ENCODE measurements at regions not wholly inside any gene's neighbourhood (a gene's known extent, or its start where the extent isn't known, plus 50 kb on each side); places are given as distances from the start of the nearest gene placed in this dataset.

- ATAC-seq, result no peak
- Mint-ChIP-seq H3K9me3 (no peaks in the 10 kb centered on the region), H3K27ac (no peak overlapping the region), H3K36me3 (no peaks in the 10 kb centered on the region), H3K27me3 (no peaks in the 10 kb centered on the region), H3K4me1 (no peaks in the 10 kb centered on the region), H3K4me3 (no peak overlapping the region)
Observed at GRCh38 chr13:76043874-76044273, 407.7 kb downstream of the LMO7 start.

GRCh38 chr13:76038920-76039716 is 403.0 kb downstream of the LMO7 start:
- Mint-ChIP-seq H3K36me3 (no peaks in the 10 kb centered on the region), H3K27ac (no peak overlapping the region), H3K9me3 (no peaks in the 10 kb centered on the region), H3K27me3 (no peaks in the 10 kb centered on the region), H3K4me1 (no peaks in the 10 kb centered on the region), H3K4me3 (no peak overlapping the region)
- ATAC-seq, result no peak

GRCh38 chr13:76036176-76036575 is 400.0 kb downstream of the LMO7 start:
- Mint-ChIP-seq H3K4me1 (no peaks in the 10 kb centered on the region), H3K9me3 (peaks cover 3% of the 10 kb centered on the region), H3K27me3 (no peaks in the 10 kb centered on the region), H3K36me3 (no peaks in the 10 kb centered on the region), H3K4me3 (no peak overlapping the region), H3K27ac (no peak overlapping the region)
- no peak for ATAC-seq

- Mint-ChIP-seq H3K27me3 (no peaks in the 10 kb centered on the region), H3K4me1 (no peaks in the 10 kb centered on the region), H3K27ac (no peak overlapping the region), H3K9me3 (peaks cover 3% of the 10 kb centered on the region), H3K4me3 (no peak overlapping the region), H3K36me3 (no peaks in the 10 kb centered on the region)
- ATAC-seq, result no peak
Observed at GRCh38 chr13:76035711-76036110, 399.6 kb downstream of the LMO7 start.

- peaks cover 7% of the 10 kb centered on the region for H3K27me3 Mint-ChIP-seq
- H3K4me1 Mint-ChIP-seq, result no peaks in the 10 kb centered on the region
- H3K9me3 Mint-ChIP-seq, result peaks cover 3% of the 10 kb centered on the region
- H3K27ac Mint-ChIP-seq, result no peak overlapping the region
- H3K4me3 Mint-ChIP-seq, result no peak overlapping the region
- H3K36me3 Mint-ChIP-seq, result no peaks in the 10 kb centered on the region
- ATAC-seq, result no peak
Observed at GRCh38 chr13:76029706-76030105, 393.6 kb downstream of the LMO7 start.

- Mint-ChIP-seq H3K9me3 (peaks cover 3% of the 10 kb centered on the region), H3K4me1 (no peaks in the 10 kb centered on the region), H3K36me3 (no peaks in the 10 kb centered on the region), H3K27ac (no peak overlapping the region), H3K4me3 (no peak overlapping the region), H3K27me3 (peaks cover 7% of the 10 kb centered on the region)
- ATAC-seq, result no peak
Observed at GRCh38 chr13:76029088-76029487, 393.0 kb downstream of the LMO7 start.

- peaks cover 3% of the 10 kb centered on the region for H3K9me3 Mint-ChIP-seq
- no peak for ATAC-seq
- peaks cover 7% of the 10 kb centered on the region for H3K27me3 Mint-ChIP-seq
- H3K4me3 Mint-ChIP-seq, result no peak overlapping the region
- H3K27ac Mint-ChIP-seq, result no peak overlapping the region
- no peaks in the 10 kb centered on the region for H3K4me1 Mint-ChIP-seq
- no peaks in the 10 kb centered on the region for H3K36me3 Mint-ChIP-seq
Observed at GRCh38 chr13:76027131-76027530, 391.0 kb downstream of the LMO7 start.

GRCh38 chr13:76025392-76025791 is 389.3 kb downstream of the LMO7 start:
- H3K9me3 Mint-ChIP-seq, result no peaks in the 10 kb centered on the region
- no peaks in the 10 kb centered on the region for H3K4me1 Mint-ChIP-seq
- H3K4me3 Mint-ChIP-seq, result no peak overlapping the region
- no peak for ATAC-seq
- no peaks in the 10 kb centered on the region for H3K36me3 Mint-ChIP-seq
- H3K27me3 Mint-ChIP-seq, result peaks cover 7% of the 10 kb centered on the region
- no peak overlapping the region for H3K27ac Mint-ChIP-seq

GRCh38 chr13:76024151-76024550 is 388.0 kb downstream of the LMO7 start:
- Mint-ChIP-seq H3K4me1 (no peaks in the 10 kb centered on the region), H3K27me3 (peaks cover 7% of the 10 kb centered on the region), H3K9me3 (no peaks in the 10 kb centered on the region), H3K36me3 (no peaks in the 10 kb centered on the region), H3K27ac (no peak overlapping the region), H3K4me3 (no peak overlapping the region)
- no peak for ATAC-seq

GRCh38 chr13:76023652-76024051 is 387.5 kb downstream of the LMO7 start:
- H3K27me3 Mint-ChIP-seq, result peaks cover 7% of the 10 kb centered on the region
- no peak for ATAC-seq
- H3K36me3 Mint-ChIP-seq, result no peaks in the 10 kb centered on the region
- no peak overlapping the region for H3K27ac Mint-ChIP-seq
- no peak overlapping the region for H3K4me3 Mint-ChIP-seq
- H3K4me1 Mint-ChIP-seq, result no peaks in the 10 kb centered on the region
- H3K9me3 Mint-ChIP-seq, result no peaks in the 10 kb centered on the region

GRCh38 chr13:76020421-76020955 is 384.4 kb downstream of the LMO7 start:
- H3K4me1 Mint-ChIP-seq, result no peaks in the 10 kb centered on the region
- H3K9me3 Mint-ChIP-seq, result no peaks in the 10 kb centered on the region
- ATAC-seq, result no peak
- no peaks in the 10 kb centered on the region for H3K36me3 Mint-ChIP-seq
- H3K4me3 Mint-ChIP-seq, result no peak overlapping the region
- no peaks in the 10 kb centered on the region for H3K27me3 Mint-ChIP-seq
- no peak overlapping the region for H3K27ac Mint-ChIP-seq

GRCh38 chr13:76019421-76020044 is 383.4 kb downstream of the LMO7 start:
- no peaks in the 10 kb centered on the region for H3K36me3 Mint-ChIP-seq
- no peak for ATAC-seq

GRCh38 chr13:76017861-76018556 is 381.9 kb downstream of the LMO7 start:
- Mint-ChIP-seq H3K27me3 (no peaks in the 10 kb centered on the region), H3K4me3 (no peak overlapping the region), H3K4me1 (no peaks in the 10 kb centered on the region), H3K9me3 (no peaks in the 10 kb centered on the region), H3K36me3 (no peaks in the 10 kb centered on the region), H3K27ac (no peak overlapping the region)
- no peak for ATAC-seq

More at GRCh38 chr13:76019421-76020044, 383.4 kb downstream of the LMO7 start:
- H3K9me3 Mint-ChIP-seq, result no peaks in the 10 kb centered on the region
- no peaks in the 10 kb centered on the region for H3K4me1 Mint-ChIP-seq
- no peaks in the 10 kb centered on the region for H3K27me3 Mint-ChIP-seq
- H3K4me3 Mint-ChIP-seq, result no peak overlapping the region
- H3K27ac Mint-ChIP-seq, result no peak overlapping the region

GRCh38 chr13:76016799-76017400 is 380.8 kb downstream of the LMO7 start:
- no peaks in the 10 kb centered on the region for H3K4me1 Mint-ChIP-seq
- no peak for ATAC-seq
- no peaks in the 10 kb centered on the region for H3K9me3 Mint-ChIP-seq
- H3K27ac Mint-ChIP-seq, result no peak overlapping the region
- H3K36me3 Mint-ChIP-seq, result no peaks in the 10 kb centered on the region
- H3K27me3 Mint-ChIP-seq, result no peaks in the 10 kb centered on the region
- H3K4me3 Mint-ChIP-seq, result no peak overlapping the region
